Smooth muscle cell of the brain vasculature (primary cell): ENCODE measurements at regions not wholly inside any gene's neighbourhood (a gene's known extent, or its start where the extent isn't known, plus 50 kb on each side); places are given as distances from the start of the nearest gene placed in this dataset.
"Not testable (repeated sequence)": the region's sequence is repeated elsewhere in the genome, so short reads cannot be mapped to it uniquely, and the experiment has no call there.

ENCODE experiments used
- DNase-seq: peaks from one replicate; pipeline ENCODE4 v3.0.0-alpha.2; 2012; ENCODE audit warnings: low read depth, low spot score

DNA sequence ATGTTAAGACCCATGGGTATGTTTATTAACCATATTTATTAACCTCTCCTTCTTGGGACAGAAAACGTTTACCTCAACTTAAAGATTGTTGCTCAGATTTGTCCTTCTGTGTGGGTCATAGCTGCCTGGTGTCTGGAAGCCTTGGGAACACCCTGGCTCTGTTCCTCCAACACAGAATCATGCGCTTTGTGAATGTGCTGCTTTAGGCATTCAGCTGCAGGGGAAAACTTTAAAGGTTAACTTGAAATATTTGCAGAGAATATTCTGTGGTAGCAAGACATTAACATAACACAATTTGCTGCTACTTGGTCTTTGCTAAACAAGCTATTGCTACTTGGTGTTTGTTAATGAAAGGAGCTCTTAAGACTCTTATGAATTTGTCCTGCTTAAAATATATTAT is 50.5 kb upstream of the THOC3 start:
- not testable (repeated sequence) for DNase-seq

DNA sequence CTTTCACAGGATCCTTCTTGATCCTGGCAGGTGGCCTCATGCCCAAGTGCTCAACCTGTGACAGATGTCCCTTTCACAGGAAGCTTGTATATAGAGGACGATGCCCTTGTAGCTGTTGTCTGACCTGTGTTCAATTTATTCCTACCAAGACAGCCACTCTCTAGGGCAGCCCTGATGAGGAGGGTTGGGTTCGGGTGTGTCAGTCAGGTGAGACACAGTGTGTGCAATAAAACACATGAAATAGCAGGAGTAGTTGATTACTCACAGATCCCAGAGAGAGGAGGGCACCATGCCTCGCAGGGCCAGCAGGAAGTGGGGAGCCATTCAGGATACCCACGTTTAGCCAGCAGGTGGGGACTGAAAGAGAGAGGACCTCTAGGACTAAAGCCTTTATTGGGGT is 52.7 kb upstream of the THOC3 start:
- not testable (repeated sequence) for DNase-seq

GRCh38 chr5:176023535-176023934 is 55.4 kb upstream of the THOC3 start:
- DNase-seq = not testable (repeated sequence)

DNA sequence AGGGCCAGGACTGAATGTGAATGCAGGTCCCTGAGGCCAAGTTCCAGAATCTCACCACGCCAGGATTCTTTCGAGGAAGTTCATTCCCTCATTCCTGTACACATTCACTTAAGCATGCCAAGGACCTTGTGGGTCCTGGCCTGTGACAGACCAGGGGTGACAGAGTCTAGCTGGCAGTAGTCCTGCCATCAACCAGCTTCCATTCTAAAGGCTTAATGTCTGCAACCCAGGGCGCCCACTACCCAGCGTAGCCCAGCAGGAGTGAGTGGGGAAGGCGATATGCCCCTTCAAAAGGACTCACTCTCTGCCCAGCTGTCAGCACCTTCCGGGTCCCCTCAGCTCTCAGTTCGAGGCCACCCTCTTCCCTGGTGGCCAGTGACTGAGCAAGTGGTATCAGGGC is 61.3 kb upstream of the THOC3 start:
- not testable (repeated sequence) for DNase-seq

GRCh38 chr5:176030361-176031117 is 62.4 kb upstream of the THOC3 start:
- DNase-seq = not testable (repeated sequence)

- not testable (repeated sequence) for DNase-seq
Measured at GRCh38 chr5:176031118-176031510, 63.0 kb upstream of the THOC3 start.

DNA sequence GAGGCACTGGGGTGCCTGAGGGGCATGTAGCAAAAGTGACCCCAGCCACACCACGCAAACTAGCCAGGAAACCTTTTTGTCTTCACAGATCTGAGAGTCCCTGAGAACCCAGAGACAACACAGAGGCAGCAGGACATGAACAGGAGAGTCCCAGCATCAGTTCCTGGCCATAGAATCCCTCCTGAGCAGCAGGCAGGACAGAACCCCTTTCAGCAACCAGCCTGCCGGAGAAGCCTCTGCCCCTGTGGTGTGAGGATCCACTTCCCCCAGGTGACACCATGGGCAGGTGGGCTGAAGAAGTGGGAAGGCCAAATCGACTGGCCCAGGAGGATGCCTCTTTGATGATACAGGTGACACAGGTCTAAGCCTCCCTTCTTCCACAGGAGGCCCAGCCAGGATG is 65.1 kb upstream of the THOC3 start:
- DNase-seq = not testable (repeated sequence)

DNA sequence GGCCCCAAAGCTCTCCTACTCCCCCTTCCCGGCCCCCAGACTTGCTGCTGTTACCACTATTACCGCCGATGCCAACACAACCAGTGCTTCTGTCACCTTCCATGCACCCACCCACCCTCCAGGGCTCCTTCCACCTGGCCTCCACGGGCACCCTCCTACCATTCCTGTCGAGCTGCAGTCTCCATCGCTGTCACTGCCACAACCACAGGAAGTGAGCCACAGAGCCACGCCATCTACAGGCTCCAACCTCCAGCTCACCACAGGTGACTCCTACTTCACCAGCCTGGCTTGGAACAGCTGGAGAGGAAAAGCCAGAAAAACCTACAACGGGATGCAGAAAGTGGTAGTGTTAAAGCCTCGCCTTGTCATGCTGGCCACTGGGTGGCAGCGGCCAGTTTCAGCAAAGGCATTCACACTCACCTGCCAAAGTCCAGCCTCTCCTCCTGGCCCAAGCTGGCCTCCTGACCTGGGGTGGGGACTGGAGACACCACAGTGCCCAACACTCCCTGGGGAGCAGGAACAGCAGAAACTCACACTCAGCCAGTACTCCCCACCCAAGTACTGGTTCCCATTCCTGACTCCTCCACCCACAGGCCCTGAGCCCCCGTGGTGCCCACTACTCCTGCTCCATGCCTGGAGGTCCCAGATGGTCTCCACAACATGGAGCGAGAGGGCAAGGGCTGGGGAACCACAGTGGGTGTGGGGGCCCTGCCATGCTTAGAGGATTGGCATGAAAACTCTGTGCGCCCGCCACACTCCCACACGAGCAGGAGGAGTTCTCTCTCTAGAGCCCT is 66.5 kb upstream of the THOC3 start:
- not testable (repeated sequence) for DNase-seq

GRCh38 chr5:176035201-176035530 is 67.1 kb upstream of the THOC3 start:
- not testable (repeated sequence) for DNase-seq

DNA sequence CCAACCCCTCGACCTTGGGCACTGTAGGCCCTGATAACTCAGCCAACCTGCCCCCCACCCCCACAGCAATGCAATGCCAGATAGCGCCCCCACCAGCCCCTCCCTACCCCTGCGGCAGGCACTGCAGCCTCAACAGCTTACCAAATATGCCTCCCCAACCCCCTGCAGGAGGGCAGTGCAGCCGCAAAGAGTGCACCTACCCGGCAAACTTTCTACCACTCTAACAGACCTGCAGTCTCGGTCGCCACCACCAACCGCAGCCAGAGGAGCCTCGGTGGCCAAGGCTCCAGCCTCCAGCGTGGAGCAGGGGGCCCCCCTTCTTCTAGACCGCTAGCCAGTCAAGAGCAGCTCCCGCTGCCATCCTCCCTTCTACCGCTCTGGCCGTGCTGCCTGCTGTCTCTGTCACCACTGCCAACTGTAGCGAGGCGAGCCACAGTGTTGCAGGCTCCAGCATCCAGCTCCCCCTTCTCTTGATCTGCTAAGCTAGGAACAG is 67.7 kb upstream of the THOC3 start:
- DNase-seq = not testable (repeated sequence)

DNA sequence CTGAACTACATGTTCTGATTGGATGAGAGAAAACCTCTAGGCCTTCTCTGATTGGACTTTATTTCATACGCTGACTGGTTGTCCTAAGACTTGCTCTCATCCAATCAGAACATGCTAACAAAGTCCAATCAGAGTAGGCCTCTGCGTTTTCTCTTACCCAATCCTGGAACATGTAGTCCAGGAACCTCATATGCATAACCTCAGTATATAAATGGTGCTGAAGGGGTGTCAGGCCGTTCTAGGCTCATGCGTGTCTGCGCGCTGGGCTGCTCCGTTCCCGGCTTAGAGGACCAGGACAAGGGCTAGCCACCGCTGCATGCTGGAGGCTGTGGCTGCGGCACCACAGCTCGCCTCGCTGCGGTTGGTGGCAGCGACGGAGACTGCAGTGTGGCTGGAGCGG is 68.3 kb upstream of the THOC3 start:
- DNase-seq = not testable (repeated sequence)

DNA sequence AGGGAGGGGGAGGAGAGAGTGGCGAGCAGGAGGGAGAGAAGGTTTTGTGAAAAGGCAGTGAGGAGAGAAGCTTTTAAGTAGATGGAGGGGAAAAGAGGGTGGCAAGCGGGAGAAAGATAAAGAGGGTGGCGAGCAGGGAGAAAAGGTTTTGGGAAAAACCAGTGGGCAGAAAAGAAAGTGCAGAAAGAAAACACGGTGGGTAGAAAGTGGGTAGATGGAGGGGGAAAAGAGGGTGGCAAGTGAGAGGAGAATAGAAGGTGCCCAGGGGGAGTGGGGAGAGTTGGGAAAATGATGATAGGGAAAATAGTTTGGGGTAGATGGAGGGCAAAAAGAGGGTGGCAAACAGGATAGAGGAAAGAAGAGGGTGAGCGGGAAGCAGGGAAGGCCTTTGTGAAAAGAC is 69.1 kb upstream of the THOC3 start:
- not testable (repeated sequence) for DNase-seq

DNA sequence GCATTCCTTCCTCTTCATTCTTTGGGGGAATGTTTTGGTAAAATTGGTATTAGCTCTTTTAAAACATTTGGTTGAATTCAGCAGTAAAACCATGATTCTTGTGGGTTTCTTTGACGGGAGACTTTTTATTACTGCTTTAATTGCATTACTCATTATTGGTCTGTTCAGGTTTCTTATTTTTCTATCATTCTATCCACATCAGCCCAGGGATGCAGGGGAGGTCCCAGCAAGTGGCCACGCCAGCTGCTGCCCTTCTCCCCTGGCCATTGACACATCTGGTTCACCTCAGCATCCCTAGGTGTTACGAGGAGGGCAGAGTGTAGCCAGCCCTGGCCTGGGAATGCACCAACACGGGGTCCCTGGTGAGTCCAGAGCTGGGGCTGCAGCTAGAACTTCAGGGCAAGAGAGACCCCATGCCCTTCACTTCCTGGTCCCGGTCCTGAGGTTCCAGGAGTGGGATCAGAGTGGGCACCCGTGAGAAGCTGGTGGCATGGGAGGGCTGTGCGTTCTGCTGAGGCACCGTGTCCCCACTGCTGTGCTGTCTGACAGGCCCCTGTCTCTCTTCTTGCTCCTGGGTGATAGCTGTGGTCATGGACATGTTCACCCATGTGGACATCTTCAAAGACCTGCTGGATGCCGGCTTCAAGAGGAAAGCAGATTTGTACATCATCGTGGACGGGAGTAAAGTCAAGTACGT is 72.1 kb upstream of the THOC3 start:
- DNase-seq = not testable (repeated sequence)

DNA sequence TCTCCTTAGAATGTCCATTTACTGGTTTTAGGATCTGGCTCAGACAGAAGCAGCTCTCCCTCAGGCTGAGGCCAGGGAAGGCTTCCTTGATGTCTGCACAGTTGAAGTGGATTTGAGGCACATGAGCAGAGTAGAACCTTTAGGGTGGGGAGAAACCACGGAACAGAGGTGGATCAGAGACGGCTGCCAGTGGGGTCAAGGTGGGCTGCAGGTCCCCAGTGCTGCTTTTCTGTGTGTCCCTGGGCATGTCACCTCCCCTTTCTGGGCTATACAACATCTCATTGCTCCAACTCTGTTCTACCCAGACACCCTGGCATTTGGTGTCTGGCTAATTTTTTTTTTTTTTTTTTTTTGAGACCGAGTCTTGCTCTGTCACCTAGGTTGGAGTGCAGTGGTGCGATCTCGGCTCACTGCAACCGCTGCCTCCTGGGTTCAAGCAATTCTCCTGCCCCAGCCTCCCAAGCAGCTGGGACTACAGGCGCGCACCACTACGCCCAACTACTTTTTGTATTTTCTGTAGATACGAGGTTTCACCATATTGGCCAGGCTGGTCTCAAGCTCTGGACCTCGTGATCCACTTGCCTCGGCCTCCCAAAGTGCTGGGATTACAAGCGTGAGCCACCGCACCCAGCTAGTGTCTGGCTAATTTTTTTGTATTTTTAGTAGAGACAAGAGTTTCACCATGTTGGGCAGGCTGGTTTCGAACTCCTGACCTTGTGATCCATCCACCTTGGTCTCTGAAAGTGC is 73.3 kb upstream of the THOC3 start:
- DNase-seq = not testable (repeated sequence)

DNA sequence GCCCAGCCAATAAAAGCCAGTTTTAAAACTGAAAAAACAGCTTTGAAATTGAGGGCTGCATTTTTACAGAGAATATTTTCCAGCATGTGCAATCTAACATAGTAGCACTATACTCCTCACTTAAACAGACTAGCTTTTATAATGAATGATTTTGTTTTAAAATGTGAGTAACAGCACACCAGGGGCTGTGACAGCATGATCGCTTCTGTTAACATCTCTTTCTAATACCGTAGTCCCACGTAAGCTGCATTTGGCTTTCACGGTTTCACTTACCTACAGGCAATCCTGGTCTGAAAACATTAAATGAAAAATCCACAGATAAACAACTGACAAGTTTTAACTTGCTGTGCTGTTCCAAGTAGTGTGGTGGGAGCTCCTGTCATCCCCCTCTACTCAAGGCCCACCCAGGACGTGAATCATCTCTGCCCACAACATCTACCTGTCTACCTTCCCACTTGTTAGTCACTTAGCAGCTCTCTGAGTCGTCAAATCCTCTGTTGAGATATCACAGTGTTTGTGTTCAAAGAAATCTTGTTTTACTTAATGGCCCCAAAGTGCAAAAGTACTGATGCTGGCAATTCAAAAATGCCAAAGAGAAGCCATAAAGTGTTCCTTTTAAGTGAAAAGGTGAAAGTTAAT is 74.0 kb upstream of the THOC3 start:
- not testable (repeated sequence) for DNase-seq

DNA sequence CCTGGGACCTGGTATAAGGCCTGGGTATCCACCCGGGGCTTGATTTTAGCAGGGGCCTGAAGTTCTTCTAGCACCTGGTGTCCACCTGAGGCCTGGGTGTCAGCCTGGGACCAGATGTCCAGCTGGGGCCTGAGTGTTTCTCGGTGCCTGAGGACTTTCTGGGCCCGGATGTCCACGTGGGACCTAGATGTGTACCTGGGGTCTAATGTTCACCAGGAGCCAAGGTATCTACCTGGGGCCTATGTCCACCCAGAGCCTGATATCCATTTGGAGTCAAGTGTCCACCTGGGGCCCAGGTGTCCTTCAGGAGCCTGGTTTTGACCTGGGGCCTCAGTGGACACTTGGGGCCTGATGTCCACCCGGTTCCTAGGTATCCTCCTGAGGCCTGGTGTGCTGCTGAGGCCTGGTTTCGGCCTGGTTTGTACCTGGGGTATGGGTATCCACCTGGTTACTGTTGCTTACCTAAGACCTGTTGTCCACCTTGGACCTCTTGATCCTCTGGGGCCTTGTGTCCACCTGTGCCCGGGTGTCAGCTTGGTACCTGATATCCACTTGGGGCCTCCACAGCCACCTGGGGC is 75.2 kb upstream of the THOC3 start:
- DNase-seq = not testable (repeated sequence)

GRCh38 chr5:176043986-176044385 is 75.9 kb upstream of the THOC3 start:
- not testable (repeated sequence) for DNase-seq

DNA sequence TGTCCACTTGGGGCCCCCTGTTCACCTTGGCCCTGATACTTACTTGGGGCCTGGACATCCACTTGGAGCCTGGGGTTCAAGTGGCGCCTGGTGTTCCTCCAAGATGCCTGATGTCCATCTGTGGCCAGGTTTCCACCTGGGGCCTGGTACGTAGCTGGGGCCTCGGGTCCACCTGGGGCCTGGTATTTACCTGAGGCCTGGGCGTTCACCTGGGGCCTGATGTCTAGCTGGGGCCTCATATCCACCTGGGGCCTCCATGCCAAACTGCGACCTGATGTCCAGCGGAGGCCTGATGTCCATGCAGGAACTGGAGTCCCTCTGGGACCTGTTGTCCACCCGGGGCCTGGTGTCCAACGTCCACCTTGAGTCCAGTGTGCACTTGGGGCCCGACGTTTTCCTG is 76.3 kb upstream of the THOC3 start:
- DNase-seq = not testable (repeated sequence)

GRCh38 chr5:176045442-176045841 is 77.3 kb upstream of the THOC3 start:
- not testable (repeated sequence) for DNase-seq

GRCh38 chr5:176048671-176049070 is 80.6 kb upstream of the THOC3 start:
- DNase-seq = not testable (repeated sequence)
